ENCODE measurements at regions not wholly inside any gene's neighbourhood (a gene's known extent, or its start where the extent isn't known, plus 50 kb on each side); places are given as distances from the start of the nearest gene placed in this dataset.
"Not testable (repeated sequence)": the region's sequence is repeated elsewhere in the genome, so short reads cannot be mapped to it uniquely, and the experiment has no call there.

DNA sequence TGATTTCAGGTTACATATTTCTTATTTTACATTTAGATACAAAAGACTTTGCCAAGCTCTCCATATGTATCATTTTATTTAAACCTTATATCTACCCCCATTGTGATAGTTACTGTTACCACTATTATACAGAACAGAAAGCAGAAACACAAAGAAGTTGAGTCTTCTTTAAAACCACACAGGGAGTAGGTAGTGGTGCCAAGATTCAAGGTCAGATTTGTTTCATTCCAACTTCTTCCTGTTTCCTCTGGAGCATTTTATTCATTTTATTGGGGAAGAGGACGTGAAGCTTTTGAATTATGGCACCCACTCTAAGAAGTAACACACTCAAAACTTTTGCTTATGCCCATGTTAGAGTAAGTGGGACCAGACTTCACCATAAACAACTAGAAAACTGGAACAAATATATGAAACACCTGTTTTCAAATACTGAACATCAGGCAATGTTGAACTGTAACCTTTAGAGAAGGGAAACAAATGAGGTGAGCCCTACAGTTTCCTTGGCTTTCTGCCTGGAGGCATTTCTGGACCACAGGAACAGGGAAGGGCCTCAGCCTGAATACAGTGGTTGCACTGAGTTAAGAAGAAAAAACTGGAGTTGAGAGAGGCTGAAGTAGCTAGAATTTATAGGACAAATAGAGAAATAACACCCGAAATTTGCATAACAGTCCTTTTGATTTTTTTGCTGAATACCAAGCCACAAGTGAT is 160.4 kb upstream of the SSTR1 start:
- intact Hi-C loops (cut with micrococcal nuclease), result no loop called here

DNA sequence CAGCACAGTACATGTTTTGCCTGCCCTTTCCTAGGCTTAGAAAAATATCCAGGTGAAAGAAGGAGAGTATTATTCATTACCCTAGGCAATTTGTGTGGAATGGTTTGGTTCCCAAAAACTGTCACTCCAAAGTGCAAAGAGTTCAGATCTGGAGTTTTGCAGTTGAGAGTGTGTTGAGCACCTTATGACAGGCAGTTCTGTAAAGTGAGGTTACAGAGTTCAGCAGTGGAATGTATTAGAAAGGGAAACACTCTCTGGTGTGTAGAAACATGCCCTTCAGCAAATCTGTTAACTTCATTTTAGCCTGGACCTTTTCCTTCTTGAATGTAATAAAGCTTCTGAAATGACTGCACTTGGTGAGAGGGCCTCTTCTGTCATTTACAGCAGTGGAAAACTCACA is 154.0 kb upstream of the SSTR1 start:
- intact Hi-C loops (cut with micrococcal nuclease), result no loop called here

DNA sequence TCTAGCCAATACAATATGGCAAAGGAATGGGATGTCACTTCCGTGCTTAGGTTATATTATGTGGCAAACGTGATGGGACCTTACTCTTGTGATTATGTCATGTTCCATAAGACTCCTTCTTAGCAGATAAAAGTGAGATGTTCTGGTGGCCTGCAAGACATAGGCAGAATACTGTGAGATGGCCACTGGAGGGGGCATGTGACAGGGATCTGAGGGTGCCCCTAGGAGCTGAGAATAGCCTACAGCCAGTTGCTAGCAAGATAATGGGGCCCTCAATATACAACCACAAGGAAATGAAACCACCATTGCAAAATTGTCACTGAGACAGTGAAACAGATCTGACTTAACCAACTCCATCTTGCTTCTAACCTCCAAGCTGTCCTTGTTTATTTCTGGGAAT is 151.4 kb upstream of the SSTR1 start:
- intact Hi-C loops (cut with micrococcal nuclease), result no loop called here

DNA sequence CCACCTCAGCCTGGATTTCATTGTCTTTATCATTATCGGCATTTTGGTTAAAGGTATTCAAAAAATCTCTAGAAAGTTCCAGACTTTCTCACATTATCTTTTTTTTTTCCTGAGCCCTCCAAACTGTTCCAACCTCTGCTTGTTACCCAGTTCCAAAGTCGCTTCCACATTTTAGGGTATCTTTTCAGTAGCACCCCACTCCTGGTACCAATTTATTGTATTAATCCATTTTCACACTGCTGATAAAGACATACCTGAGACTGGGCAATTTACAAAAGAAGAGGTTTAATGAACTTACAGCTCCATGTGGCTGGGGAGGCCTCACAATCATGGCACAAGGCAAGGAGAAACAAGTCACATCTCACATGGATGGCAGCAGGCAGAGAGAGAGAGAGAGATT is 145.5 kb upstream of the SSTR1 start:
- intact Hi-C loops (cut with micrococcal nuclease), result not testable (repeated sequence)

DNA sequence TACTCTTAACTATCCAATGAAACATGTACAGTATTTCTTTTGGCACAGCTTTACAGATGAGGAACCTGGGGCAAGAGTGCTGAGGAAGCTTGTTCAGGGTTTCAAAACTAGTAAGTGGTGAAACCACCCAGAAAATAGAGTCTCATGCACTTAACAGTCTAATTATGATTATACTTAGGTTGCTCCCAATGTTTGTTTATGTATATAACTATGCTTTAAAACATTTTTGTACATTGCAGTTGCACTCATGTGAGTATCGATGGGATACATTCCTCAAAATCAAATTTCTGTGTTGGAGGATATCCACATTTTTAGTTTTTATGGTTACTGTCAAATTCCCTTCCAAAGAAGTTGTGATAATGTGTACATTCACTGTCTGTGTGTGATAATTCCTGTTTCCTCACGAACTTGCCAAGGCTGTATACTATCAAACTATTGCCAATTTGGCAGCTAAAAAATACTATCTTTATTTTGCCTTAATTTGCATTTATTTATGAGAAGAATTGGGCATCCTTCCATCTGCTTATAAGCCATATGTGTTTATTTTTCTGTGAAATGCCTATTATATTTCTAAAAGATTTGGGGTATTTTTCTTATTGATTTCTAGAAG is 143.9 kb upstream of the SSTR1 start:
- intact Hi-C loops (cut with micrococcal nuclease), result loop anchor here (2.0 kb wide), 1 partner anchor 15 kb away; no protein-coding TSS in a partner anchor

DNA sequence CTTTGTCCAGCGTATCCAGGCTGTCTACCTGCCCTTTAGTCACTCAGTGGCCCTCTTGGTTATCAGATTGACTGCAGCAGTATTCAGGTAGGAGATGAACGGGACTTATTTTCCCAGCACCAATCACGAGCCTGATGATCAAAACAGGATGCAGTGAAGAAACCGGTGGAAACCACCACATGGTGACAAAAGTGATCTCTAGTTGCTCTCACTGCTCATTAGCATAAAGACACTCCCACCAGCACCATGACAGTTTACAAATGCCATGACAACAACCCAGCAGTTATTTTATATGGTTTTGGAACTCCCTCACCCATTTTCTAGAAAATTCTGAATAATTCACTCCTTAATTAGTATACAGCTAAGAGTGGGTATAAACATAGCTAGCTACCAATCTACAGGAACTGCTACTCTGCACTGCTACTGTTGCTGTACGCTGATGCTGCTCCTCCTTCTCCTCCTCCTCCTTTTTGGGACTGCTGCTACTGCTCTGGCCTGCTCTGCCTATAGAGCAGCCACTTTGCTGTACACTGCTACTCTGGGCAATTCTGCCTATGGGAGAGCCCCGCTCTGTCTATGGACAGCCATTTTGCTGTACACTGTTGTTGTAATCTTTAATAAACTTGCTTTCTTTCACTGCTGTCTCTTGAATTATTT is 142.5 kb upstream of the SSTR1 start:
- intact Hi-C loops (cut with micrococcal nuclease), result loop anchor here (1.0 to 5.0 kb wide), 3 partner anchors 9 to 42 kb away; no protein-coding TSS in a partner anchor

DNA sequence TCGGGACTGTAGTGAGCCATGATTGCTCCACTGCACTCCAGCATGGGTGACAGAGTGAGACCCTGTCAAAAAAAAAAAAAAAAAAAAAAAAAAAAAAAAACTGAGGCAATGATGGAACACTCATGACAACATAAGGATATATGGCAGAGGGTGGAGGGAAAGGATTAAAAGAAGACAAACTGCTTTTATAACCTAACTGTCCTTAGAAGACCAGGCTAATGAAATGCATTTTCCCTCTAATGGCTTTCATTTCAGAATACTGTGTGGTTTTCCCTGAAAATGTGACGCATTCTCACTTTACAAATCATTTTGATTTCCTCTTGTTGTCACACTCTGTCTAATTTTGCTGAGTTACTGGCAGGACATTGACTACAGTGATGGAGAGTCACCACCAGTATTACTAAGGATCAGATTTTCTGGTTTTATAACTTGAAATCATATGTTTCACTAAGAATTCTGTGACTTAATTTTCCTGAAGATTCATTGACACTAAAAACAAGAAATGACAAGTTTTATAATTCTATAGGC is 137.6 kb upstream of the SSTR1 start:
- intact Hi-C loops (cut with micrococcal nuclease), result no loop called here

DNA sequence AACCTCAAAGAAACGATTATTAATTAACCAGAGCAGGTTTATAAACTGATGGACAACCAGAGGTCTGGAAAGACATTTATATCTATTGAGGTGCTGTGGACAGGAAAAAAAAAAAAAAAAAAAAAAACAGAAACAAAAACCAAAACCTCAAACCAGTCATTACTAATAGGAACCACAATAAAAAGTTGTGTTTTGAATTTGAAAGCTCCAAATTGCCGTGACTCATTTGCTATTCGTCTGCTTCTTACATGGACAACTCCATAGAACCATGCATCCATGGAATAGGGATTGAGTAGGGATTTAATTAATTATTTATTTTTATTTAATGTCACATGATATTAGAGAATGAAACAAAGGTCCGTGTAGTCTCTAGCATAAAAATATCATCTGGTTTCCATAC is 134.1 kb upstream of the SSTR1 start:
- intact Hi-C loops (cut with micrococcal nuclease), result loop anchor here (1.0 kb wide), 1 partner anchor 8 kb away; no protein-coding TSS in a partner anchor

DNA sequence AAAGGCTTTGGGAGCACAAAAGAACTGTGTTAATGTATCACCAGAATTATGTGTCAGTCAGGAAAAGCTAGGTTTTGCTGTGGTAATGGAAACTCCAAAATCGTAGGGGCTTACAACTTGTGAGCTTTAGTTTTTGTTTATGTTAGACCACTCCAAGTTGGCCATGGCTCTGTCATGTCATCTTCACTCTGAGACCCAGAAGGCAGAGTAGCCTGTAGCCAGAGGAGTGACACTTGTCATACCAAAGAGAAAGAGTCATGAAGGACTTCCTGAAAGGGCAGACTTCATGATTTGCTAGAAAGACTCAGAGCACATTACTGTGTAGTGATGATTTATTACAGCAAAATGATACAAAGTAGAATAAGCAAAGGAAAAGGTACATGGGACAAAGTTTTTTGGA is 133.6 kb upstream of the SSTR1 start:
- intact Hi-C loops (cut with micrococcal nuclease), result loop anchor here (1.0 kb wide), 1 partner anchor 9 kb away; no protein-coding TSS in a partner anchor

DNA sequence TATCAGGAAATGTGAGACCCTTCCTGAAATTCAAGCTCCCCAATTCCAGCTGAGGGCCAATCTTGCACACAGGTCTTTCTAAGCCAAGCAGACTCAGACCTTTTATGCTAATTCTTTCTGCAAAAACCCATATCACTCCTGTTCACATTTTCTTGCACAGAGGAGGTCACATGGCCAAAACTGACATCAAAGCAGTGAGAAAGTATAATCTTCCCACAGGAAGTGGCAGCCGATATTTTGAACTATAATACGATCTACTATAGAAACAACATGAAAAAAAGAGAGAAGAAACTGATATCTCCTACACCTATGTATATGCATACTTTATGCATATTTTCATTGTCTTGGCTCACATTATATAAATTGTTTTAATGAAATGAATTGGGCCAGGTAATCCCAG is 132.9 kb upstream of the SSTR1 start:
- intact Hi-C loops (cut with micrococcal nuclease), result loop anchor here (1.0 kb wide), 1 partner anchor 9 kb away; no protein-coding TSS in a partner anchor

DNA sequence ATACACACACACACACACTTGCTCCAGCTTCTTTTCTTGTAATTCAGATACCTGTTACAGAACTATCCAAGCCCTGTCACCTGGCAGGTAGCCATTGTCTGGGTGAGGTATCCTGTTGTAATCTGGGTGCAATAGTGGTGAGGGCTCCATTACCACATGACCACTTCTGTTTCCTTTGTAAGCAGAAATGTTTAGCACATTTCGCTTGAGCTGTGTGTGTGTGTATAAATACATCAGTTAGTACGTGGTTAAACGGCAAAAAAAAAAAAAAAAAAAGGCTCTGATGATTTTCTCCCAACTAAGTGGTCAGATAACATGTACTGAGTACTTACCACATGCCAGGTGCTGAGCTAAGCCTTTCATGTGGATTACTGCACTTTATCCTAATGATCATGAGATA is 129.3 kb upstream of the SSTR1 start:
- intact Hi-C loops (cut with micrococcal nuclease), result loop anchor here (2.0 kb wide), 1 partner anchor 14 kb away; no protein-coding TSS in a partner anchor

DNA sequence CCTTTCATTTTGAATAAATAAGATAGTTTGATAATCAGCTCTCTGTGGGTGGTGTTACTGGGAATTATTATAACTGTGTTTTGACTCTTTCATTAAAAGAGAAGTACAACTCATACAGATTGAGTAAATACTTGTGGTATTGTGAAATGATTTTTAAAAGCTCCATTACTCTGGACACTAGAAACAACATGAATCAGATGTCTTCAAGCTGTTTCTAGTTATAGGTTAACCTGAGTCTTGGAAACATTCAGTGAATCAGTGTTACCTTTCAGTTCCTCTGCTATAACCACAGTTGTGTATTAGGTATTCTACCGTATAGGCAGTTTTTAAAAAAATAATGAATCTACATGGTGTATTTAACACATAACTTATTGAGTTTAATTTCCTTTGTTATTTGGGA is 128.4 kb upstream of the SSTR1 start:
- intact Hi-C loops (cut with micrococcal nuclease), result loop anchor here (2.0 kb wide), 1 partner anchor 14 kb away; no protein-coding TSS in a partner anchor

DNA sequence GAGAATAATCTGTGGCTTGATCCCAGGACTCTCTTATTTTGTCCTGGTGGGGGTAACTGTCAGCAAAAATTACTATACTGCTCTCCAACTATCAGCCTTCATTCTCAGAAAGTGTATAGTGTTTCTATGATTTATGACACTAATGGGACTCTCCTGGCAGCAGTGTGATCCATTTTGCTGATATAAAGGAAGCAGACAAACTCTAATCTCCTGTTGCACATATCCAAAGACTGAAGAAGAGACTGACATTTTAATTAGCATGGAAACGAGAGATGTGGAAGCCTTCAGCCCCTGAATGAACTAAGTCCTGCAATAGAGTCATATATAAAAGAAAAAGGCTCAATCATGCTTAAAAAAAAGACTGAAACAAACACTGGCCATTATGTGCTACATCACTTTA is 127.8 kb upstream of the SSTR1 start:
- intact Hi-C loops (cut with micrococcal nuclease), result loop anchor here (2.0 kb wide), 1 partner anchor 15 kb away; no protein-coding TSS in a partner anchor

DNA sequence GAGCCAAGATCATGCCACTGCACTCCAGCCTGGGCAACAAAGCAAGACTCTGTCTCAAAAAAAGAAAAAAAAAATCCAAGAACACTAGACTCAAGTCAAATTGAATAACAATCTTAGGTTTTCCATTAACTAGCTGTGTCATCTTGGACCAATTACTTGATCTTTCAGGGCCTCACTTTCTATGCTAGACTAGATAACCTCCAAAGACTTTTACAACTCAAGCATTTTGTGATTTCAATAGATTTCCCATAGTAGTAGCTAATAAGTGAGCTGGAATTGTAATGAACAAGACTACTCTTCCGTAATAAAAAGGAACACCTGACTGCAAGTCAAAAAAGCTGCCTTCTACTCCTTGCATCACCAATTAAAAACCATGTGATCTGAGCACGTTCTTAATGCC is 127.0 kb upstream of the SSTR1 start:
- intact Hi-C loops (cut with micrococcal nuclease), result no loop called here

DNA sequence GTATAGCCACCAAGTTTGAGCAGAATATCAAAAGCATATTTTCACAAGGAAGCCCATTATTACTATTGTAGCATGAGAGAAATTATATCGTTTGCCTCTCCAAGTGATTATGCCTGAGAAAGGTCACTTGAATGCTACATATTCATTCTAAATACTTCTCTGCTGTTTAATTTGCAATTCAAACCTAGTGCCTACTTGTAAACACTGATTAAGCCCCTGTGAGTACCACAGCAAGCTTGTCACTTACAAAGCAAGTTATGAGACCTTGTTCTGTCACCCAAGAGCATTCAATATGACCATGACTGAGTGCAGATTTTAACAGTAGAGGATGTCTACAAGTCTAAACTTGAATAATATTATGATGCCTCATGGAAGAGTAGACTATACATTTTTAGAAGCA is 124.7 kb upstream of the SSTR1 start:
- intact Hi-C loops (cut with micrococcal nuclease), result no loop called here

DNA sequence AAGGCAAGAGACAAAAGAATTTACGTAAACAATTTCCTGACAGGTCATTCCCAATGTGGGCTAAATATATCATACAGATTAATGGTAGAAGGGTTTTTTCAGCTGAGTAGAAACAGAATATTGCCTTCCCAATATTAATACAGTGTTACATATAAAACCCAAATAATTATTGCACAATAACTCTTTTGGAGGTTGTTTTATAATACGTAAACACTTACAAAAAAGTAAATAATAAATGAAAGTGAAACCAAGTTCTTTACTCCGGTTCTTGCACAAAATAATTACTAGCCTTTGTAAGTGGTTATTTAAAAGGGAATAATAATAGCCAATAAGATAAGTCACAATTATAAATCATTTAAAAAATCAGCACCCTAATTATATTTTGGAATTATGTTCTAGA is 118.6 kb upstream of the SSTR1 start:
- intact Hi-C loops (cut with micrococcal nuclease), result no loop called here

DNA sequence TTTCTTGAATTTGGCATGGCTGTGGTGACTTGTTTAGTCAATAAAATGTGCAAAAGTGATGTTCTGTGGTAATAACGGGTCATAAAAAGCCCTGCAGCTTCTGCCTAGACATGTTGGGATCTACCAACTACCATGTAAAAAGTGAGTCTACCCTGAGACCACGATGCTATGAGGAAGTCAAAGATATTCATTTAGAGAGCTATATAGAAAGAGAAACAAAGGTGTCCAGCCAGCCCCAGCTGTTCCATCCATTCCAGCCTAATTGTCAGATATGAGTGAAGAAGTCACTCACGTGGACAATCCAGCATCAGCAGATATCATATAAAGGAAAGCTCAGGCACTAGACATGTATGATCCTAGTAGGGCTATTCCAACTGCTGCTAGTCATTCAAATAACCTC is 117.2 kb upstream of the SSTR1 start:
- intact Hi-C loops (cut with micrococcal nuclease), result no loop called here

DNA sequence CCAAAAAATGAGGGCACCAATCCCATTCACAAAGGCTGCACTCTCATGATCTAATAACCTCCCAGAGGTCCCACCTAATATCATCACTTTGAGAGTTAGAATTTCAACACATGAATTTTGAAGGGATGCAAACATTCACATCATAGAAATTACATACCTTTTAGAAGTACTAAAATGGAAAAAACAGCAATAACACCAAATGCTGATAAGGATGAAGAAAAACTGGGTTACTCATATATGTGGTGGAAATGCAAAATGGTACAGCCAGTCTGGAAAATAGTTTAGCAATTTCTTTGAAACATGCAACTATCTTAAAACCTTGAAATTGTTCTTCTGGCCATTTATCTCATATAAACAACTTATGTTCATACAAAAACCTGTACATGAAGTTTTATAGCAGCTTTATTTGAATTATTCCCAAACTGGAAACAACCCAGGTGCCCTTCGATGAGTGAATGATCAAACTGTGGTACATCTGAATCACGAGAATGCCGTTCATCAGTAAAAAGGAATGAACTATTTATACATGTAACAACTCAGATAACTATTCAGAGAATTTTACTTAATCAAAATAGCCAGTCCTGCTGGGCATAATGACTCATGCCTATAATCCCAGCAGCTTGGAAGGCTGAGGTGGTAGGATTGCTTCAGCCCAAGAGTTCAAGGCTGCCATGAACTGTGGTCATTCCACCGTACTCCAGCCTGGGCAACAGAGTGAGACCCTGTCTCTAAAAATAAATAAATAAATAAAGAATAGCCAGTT is 109.4 kb upstream of the SSTR1 start:
- intact Hi-C loops (cut with micrococcal nuclease), result no loop called here

DNA sequence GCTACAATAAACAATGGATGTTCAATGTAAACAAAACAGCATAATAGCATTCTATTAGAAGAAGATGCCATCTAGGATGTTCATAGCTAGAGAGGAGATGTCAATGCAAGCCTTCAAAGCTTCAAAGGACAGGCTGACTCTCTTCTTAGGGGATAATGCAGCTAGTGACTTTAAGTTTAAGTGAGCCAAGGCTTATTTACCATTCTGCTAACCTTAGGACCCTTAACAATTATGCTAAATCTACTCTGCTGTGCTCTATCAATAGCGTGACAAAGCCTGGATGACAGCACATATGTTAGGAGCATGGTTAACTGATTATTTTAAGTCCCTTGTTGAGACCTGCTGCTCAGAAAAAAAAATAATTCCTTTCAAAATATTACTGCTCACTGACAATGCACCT is 106.0 kb upstream of the SSTR1 start:
- intact Hi-C loops (cut with micrococcal nuclease), result no loop called here

DNA sequence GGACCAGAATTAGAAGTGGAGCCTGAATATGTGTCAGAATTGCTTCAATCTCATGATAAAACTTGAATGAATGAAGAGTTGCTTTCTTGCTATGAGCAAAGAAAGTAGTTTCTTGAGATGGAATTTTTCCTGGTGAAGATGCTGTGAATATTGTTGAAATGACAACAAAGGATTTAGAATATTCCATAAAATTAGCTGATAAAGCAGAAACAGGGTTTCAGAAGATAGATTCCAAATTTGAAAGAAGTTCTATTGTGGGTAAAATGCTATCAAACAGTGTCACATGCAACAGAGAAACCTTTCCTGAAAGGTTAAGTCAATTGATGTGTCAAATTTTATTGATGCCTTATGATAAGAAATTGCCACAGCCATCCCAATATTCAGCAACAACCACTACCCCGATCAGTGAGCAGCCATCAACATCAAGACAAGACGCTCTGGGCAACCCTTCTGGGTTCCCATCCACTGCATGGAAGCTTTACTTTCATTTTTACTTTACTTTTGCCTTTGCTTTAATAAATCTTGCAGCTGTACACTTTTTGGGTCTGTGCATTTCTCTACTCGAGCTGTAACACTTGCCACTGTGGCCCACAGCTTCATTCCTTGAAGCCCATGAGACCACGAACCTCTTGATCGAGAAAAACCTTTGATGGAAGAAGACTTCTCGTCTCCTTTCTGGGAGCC is 104.0 kb upstream of the SSTR1 start:
- intact Hi-C loops (cut with micrococcal nuclease), result no loop called here
